H1 (cell line): ENCODE measurements at regions not wholly inside any gene's neighbourhood (a gene's known extent, or its start where the extent isn't known, plus 50 kb on each side); places are given as distances from the start of the nearest gene placed in this dataset.

Source experiments
- CTCF ChIA-PET: fragments of 300-600 bp; sonication (Branson Sonifier 250); formaldehyde crosslinking; loops from one replicate; lab custom pipeline; 2021; ENCODE audit not compliant: partially characterized antibody; lab: Charles Lee
- POLR2A ChIA-PET: fragments of 300-600 bp; sonication (Branson Sonifier 250); formaldehyde crosslinking; loops from one replicate; lab custom pipeline; 2021; ENCODE audit warnings: inconsistent platforms; ENCODE audit not compliant: partially characterized antibody; lab: Charles Lee
- DNase-seq, 2 experiments: peaks; one replicate each; pipeline versions ENCODE4 v3.0.0 to v3.0.0-alpha.2; 2010 to 2022; ENCODE audit warnings: low spot score in 2 of 2, low read depth in 1 of 2, mixed read lengths in 1 of 2
- FAIRE-seq: peaks from 2 replicates; lab custom pipeline; 2011; peaks lifted over from hg19 to GRCh38; lab: Jason Lieb, UNC
- H2AFZ ChIP-seq: 2 replicates; pipeline ENCODE4 v1.8.1; 2012; ENCODE audit warnings: low read length, inconsistent platforms
- H2AK5ac ChIP-seq: 2 replicates; pipeline ENCODE4 v1.6.1; 2013; ENCODE audit warnings: low read depth, low read length
- H2BK120ac ChIP-seq: replicated peaks from 2 replicates; pipeline ENCODE3; 2013; ENCODE audit warnings: low read depth, low read length, inconsistent platforms
- H2BK12ac ChIP-seq: 2 replicates; pipeline ENCODE4 v1.6.1; 2013; ENCODE audit warnings: low read depth, low read length
- H2BK15ac ChIP-seq: 2 replicates; pipeline ENCODE4 v1.6.1; 2013; ENCODE audit warnings: low read length
- H2BK20ac ChIP-seq: 2 replicates; pipeline ENCODE4 v1.6.1; 2013; ENCODE audit warnings: low read length
- H2BK5ac ChIP-seq: 2 replicates; pipeline ENCODE4 v1.6.1; 2013; ENCODE audit warnings: low read depth, low read length
- H3K14ac ChIP-seq: 2 replicates; pipeline ENCODE4 v1.6.1; 2013; ENCODE audit warnings: inconsistent platforms; ENCODE audit not compliant: insufficient read length
- H3K18ac ChIP-seq: 2 replicates; pipeline ENCODE4 v1.6.1; 2013; ENCODE audit warnings: low read length; ENCODE audit errors: extremely low read depth
- H3K23ac ChIP-seq: 2 replicates; pipeline ENCODE4 v1.6.1; 2013; ENCODE audit warnings: inconsistent platforms; ENCODE audit not compliant: insufficient read length
- H3K23me2 ChIP-seq: 2 replicates; pipeline ENCODE4 v1.6.1; 2013; ENCODE audit warnings: low read depth, low read length
- H3K27ac ChIP-seq: 2 replicates; pipeline ENCODE4 v1.6.1; 2011; ENCODE audit warnings: low read depth, low read length, inconsistent platforms
- H3K27me3 ChIP-seq, 4 experiments: replicated peaks in 1 of 4; 1 replicate in 1 of 4; 2 replicates in 3 of 4; pipeline versions ENCODE4 v1.6.1 to v1.8.1; 2011 to 2013; ENCODE audit warnings: low read length in 3 of 4, mild to moderate bottlenecking in 3 of 4, inconsistent platforms in 2 of 4, mixed read lengths in 2 of 4, moderate library complexity in 1 of 4; ENCODE audit not compliant: control insufficient read depth in 3 of 4, insufficient read depth in 3 of 4; ENCODE audit errors: extremely low read depth in 1 of 4
- H3K36me3 ChIP-seq, 4 experiments: 2 replicates each; pipeline versions ENCODE4 v1.6.1 to v1.8.1; 2011 to 2013; ENCODE audit warnings: mild to moderate bottlenecking in 4 of 4, low read length in 3 of 4, moderate library complexity in 2 of 4, control low read depth in 1 of 4, inconsistent platforms in 1 of 4; ENCODE audit not compliant: insufficient read depth in 4 of 4, control insufficient read depth in 2 of 4
- H3K4ac ChIP-seq: replicated peaks from 2 replicates; pipeline ENCODE3; 2013; ENCODE audit warnings: low read length, low read depth, mixed read lengths, inconsistent platforms; ENCODE audit not compliant: insufficient read length
- H3K4me1 ChIP-seq, 4 experiments: replicated peaks in 1 of 4; 1 replicate in 1 of 4; 2 replicates in 3 of 4; pipeline versions ENCODE4 v1.6.1 to v1.8.1; 2011 to 2013; ENCODE audit warnings: low read length in 3 of 4, inconsistent platforms in 2 of 4, mixed read lengths in 1 of 4; ENCODE audit not compliant: insufficient read depth in 4 of 4, control insufficient read depth in 3 of 4
- H3K4me2 ChIP-seq, 2 experiments: 2 replicates each; pipeline versions ENCODE4 v1.6.1 to v1.8.1; 2011 to 2013; ENCODE audit warnings: low read depth in 2 of 2, low read length in 2 of 2, control low read depth in 1 of 2, inconsistent platforms in 1 of 2, mild to moderate bottlenecking in 1 of 2; ENCODE audit not compliant: insufficient read depth in 1 of 2
- H3K4me3 ChIP-seq, 4 experiments: fragments of 200-600, 300-600 bp in 1 of 4; sonication (generic), shearing (Covaris generic), sonication (Bioruptor Twin) in 1 of 4; 2 replicates each; pipeline versions ENCODE4 v1.5.1 to v1.8.1; 2011 to 2016; ENCODE audit warnings: low read length in 4 of 4, low read depth in 3 of 4, control low read depth in 2 of 4, inconsistent platforms in 2 of 4, mild to moderate bottlenecking in 2 of 4, mixed read lengths in 1 of 4, moderate library complexity in 1 of 4; ENCODE audit not compliant: insufficient read depth in 2 of 4; ENCODE audit errors: extremely low read depth in 1 of 4
- H3K56ac ChIP-seq: replicated peaks from 2 replicates; pipeline ENCODE3; 2013; ENCODE audit warnings: low read depth, mild to moderate bottlenecking, mixed read lengths, low read length, inconsistent platforms; ENCODE audit not compliant: insufficient read length
- H3K79me1 ChIP-seq: 2 replicates; pipeline ENCODE4 v1.6.1; 2013; ENCODE audit warnings: low read depth, low read length, control low read depth
- H3K79me2 ChIP-seq, 2 experiments: 2 replicates each; pipeline versions ENCODE4 v1.6.1 to v1.8.1; 2012 to 2013; ENCODE audit warnings: low read length in 2 of 2, mild to moderate bottlenecking in 2 of 2, inconsistent platforms in 1 of 2; ENCODE audit not compliant: insufficient read depth in 2 of 2, control insufficient read depth in 1 of 2
- H3K9ac ChIP-seq, 4 experiments: replicated peaks in 1 of 4; 1 replicate in 1 of 4; 2 replicates in 3 of 4; pipeline versions ENCODE4 v1.6.1 to v1.8.1; 2011 to 2013; ENCODE audit warnings: low read depth in 3 of 4, low read length in 3 of 4, control low read depth in 2 of 4, mild to moderate bottlenecking in 2 of 4, moderate library complexity in 2 of 4, inconsistent platforms in 1 of 4; ENCODE audit errors: extremely low read depth in 1 of 4
- H3K9me3 ChIP-seq, 2 experiments: 2 replicates each; pipeline versions ENCODE4 v1.6.1 to v1.8.1; 2012 to 2013; ENCODE audit warnings: mild to moderate bottlenecking in 2 of 2, moderate library complexity in 2 of 2, control low read depth in 1 of 2, inconsistent platforms in 1 of 2, low read depth in 1 of 2, low read length in 1 of 2, mixed read lengths in 1 of 2; ENCODE audit not compliant: insufficient read depth in 2 of 2
- H4K20me1 ChIP-seq, 2 experiments: replicated peaks in 1 of 2; 2 replicates each; pipeline versions ENCODE3 to v1.8.1; 2011 to 2013; ENCODE audit warnings: inconsistent platforms in 2 of 2, low read length in 2 of 2, mild to moderate bottlenecking in 1 of 2; ENCODE audit not compliant: insufficient read depth in 2 of 2, control insufficient read depth in 1 of 2
- H4K5ac ChIP-seq: 2 replicates; pipeline ENCODE4 v1.6.1; 2013; ENCODE audit warnings: low read length, low read depth, mixed read lengths, inconsistent platforms; ENCODE audit not compliant: insufficient read length
- H4K8ac ChIP-seq: 2 replicates; pipeline ENCODE4 v1.8.0; 2013; ENCODE audit warnings: mild to moderate bottlenecking, moderate library complexity, low read length, inconsistent platforms; ENCODE audit not compliant: insufficient read depth; ENCODE audit errors: extremely low read depth
- H4K91ac ChIP-seq: replicated peaks from 2 replicates; pipeline ENCODE3; 2013; ENCODE audit warnings: low read length, mixed read lengths, inconsistent platforms; ENCODE audit not compliant: insufficient read length
- SAP30 ChIP-seq: fragments of 300-600 bp; sonication (generic); IDR thresholded peaks from 2 replicates; pipeline ENCODE4 v1.7.1; 2012; ENCODE audit warnings: low read length, moderate library complexity, mild to moderate bottlenecking, inconsistent platforms; ENCODE audit not compliant: insufficient read depth, insufficient replicate concordance
- WGBS, 2 experiments: shearing (Covaris generic) in 1 of 2; methylation state at CpG; one replicate each; pipeline versions ENCODE4 v1.1.6 to v1.1.7; 2013 to 2015; ENCODE audit warnings: low lambda C conversion rate in 2 of 2, mixed read lengths in 2 of 2, inconsistent platforms in 1 of 2, low coverage in 1 of 2, missing lambda C conversion rate in 1 of 2; ENCODE audit not compliant: insufficient replicate concordance in 2 of 2, insufficient coverage in 1 of 2, insufficient read length in 1 of 2; ENCODE audit errors: extremely low coverage in 1 of 2, missing lambda C conversion rate in 1 of 2; 5-methylcytosine and 5-hydroxymethylcytosine counted together

GRCh38 chr13:34128661-34129060 is 310.7 kb downstream of the RFC3 start:
- ChIA-PET CTCF (no interaction called here), POLR2A (no interaction called here)
- H2AK5ac ChIP-seq = no peak overlapping the region
- no peak overlapping the region for H3K9ac ChIP-seq
- H3K23ac ChIP-seq = no peak overlapping the region
- H3K79me2 ChIP-seq = no peaks in the 10 kb centered on the region
- no peaks in the 10 kb centered on the region for H4K20me1 ChIP-seq
- no peaks in the 10 kb centered on the region for H3K79me1 ChIP-seq
- H3K4ac ChIP-seq = no peak overlapping the region
- no peaks in the 10 kb centered on the region for H3K36me3 ChIP-seq
- no peak overlapping the region for H3K4me2 ChIP-seq
- peaks cover 0 to 13% (median 10%) of the 10 kb centered on the region in 4 experiments; a peak in 2 of 7 replicates for H3K4me1 ChIP-seq
- 94% methylated on average over 3 of the region's 3 CpGs; no CpG with 5 or more reads in 1 of the 2 experiments for WGBS, 2 experiments
- no peaks in the 10 kb centered on the region for H3K23me2 ChIP-seq
- H3K27ac ChIP-seq = no peak overlapping the region
- no peak overlapping the region; the same call in 1 of the 2 replicates for H3K18ac ChIP-seq
- no peak for DNase-seq
- no peak overlapping the region for H2BK12ac ChIP-seq
- no peak overlapping the region for H2AFZ ChIP-seq
- no peak overlapping the region for H2BK15ac ChIP-seq
- FAIRE-seq = no peak
- no peak overlapping the region for H4K8ac ChIP-seq
- no peak overlapping the region for H3K14ac ChIP-seq
- no peak overlapping the region for H2BK120ac ChIP-seq
- peak overlapping the region; percentile 72; the same call in 1 of the 2 replicates for H2BK20ac ChIP-seq
- no peaks in the 10 kb centered on the region for H3K27me3 ChIP-seq
- no peak overlapping the region for H3K4me3 ChIP-seq
- H4K91ac ChIP-seq = no peak overlapping the region
- no peak overlapping the region for H4K5ac ChIP-seq
- H3K56ac ChIP-seq = no peak overlapping the region
- no peak overlapping the region for H2BK5ac ChIP-seq
- H3K9me3 ChIP-seq = no peaks in the 10 kb centered on the region
- no peak for TF ChIP-seq SAP30
